ENCODE measurements at regions not wholly inside any gene's neighbourhood (a gene's known extent, or its start where the extent isn't known, plus 50 kb on each side); places are given as distances from the start of the nearest gene placed in this dataset.

DNA sequence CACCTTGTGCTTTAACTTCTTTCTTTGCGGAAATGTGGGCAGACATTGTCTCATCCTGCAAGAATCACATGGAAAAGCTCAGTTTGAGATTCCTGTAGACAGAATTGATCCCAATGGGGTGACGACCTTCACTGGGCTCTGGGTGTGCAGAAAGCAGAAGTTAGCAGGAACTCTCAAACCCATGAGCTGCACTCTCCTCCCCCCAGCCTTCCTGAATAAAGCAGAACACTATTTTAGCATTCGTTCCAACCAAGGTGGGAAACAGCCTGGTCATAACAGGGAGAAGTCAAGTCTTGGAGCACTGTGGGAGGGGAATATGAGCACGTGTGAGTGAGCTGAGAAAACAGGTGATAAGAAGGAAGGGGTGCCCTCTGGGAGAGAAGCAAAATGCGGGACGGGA, 87.4 kb upstream of the FER start:
- ChIA-PET POLR2A (no interaction called here), CTCF (no interaction called here), RAD21 (ENCODE audit: low non-redundant PET in 1 of 2, low total read pairs in 2 of 2, uncharacterized antibody in 2 of 2, unreplicated experiment in 2 of 2) (no interaction called here)
- H3K9ac ChIP-seq (ENCODE audit: low read length): no peak overlapping the region
- BruUV-seq (replicated peaks): no TSS peak
- no peak for ATAC-seq
- H3K9me2 ChIP-seq (ENCODE audit: insufficient read depth): no peaks in the 10 kb centered on the region
- no peaks in the 10 kb centered on the region for H3K36me3 ChIP-seq (ENCODE audit: control insufficient read depth in 1 of 2, insufficient read depth in 2 of 2, low read length in 2 of 2)
- H2AFZ ChIP-seq (ENCODE audit: low read depth, low read length, poor library complexity, severe bottlenecking): no peak overlapping the region
- intact Hi-C loops (cut with micrococcal nuclease): no loop called here
- TF ChIP-seq EZH2phosphoT487 (IDR thresholded peaks at IDR 0.05; ENCODE audit: borderline replicate concordance) (no peak), CEBPB (IDR thresholded peaks at IDR 0.05; ENCODE audit: low read depth) (no peak), ZNF274 (IDR thresholded peaks at IDR 0.05; ENCODE audit: low read depth, low read length) (no peak)
- TF ChIP-seq, protein P1, sequence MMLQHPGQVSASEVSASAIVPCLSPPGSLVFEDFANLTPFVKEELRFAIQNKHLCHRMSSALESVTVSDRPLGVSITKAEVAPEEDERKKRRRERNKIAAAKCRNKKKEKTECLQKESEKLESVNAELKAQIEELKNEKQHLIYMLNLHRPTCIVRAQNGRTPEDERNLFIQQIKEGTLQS (IDR thresholded peaks at IDR 0.05): no peak
- no peaks in the 10 kb centered on the region; a peak in 1 of 4 replicates for H3K4me1 ChIP-seq (ENCODE audit: control insufficient read depth in 1 of 2, insufficient read depth in 2 of 2, low read length in 2 of 2)
- no peaks in the 10 kb centered on the region for H3K79me2 ChIP-seq (ENCODE audit: insufficient read depth, low read length)
- no peaks in the 10 kb centered on the region for H4K20me1 ChIP-seq (ENCODE audit: insufficient read depth)
- H3K27ac ChIP-seq (ENCODE audit: low read depth, low read length): no peak overlapping the region
- no peak overlapping the region for H3K4me3 ChIP-seq (replicated peaks in 1 of 2; ENCODE audit: low read depth in 1 of 2, low read length in 2 of 2)
- DNase-seq (ENCODE audit: low read depth, low spot score): no peak
- H3K4me2 ChIP-seq (ENCODE audit: low read length): no peak overlapping the region
- no peaks in the 10 kb centered on the region for H3K27me3 ChIP-seq (ENCODE audit: insufficient read depth, low read length)
- H3K9me3 ChIP-seq (ENCODE audit: control insufficient read depth in 1 of 2, insufficient read depth in 1 of 2, low read depth in 1 of 2, low read length in 2 of 2): no peaks in the 10 kb centered on the region

DNA sequence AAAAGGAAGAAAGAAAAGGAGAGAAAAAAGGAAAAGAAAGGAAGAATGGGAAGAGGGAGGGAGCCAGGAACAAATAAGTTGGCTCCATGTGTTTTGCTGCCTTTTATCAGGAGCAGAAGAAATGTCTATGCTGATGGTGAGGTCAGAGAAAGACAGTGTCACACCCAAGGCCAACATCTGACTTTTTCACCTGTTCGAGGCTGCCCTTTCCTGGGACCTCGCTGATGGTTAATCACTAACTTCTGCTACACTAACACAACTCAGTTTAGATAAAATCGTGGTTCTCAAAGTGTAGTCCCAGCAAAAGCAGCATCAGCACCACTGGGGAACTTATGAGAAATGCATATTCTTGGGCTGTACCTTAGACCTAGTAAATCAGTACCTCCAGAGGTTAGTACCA, 88.2 kb upstream of the FER start:
- BruUV-seq (replicated peaks): no TSS peak
- H3K9ac ChIP-seq (ENCODE audit: low read length): no peak overlapping the region
- CTCF ChIA-PET: no interaction called here
- no peak overlapping the region for H3K4me3 ChIP-seq (replicated peaks in 1 of 2; ENCODE audit: low read depth in 1 of 2, low read length in 2 of 2)
- ATAC-seq (no peak), DNase-seq (ENCODE audit: low read depth, low spot score) (no peak)
- H3K9me3 ChIP-seq (ENCODE audit: control insufficient read depth in 1 of 2, insufficient read depth in 1 of 2, low read depth in 1 of 2, low read length in 2 of 2): no peaks in the 10 kb centered on the region
- RAD21 ChIA-PET (ENCODE audit: low non-redundant PET in 1 of 2, low total read pairs in 2 of 2, uncharacterized antibody in 2 of 2, unreplicated experiment in 2 of 2): no interaction called here
- POLR2A ChIA-PET: no interaction called here
- H2AFZ ChIP-seq (ENCODE audit: low read depth, low read length, poor library complexity, severe bottlenecking): no peak overlapping the region
- no peak for TF ChIP-seq ELF1 (IDR thresholded peaks at IDR 0.05; ENCODE audit: borderline replicate concordance, low read depth)
- TF ChIP-seq, protein P2, sequence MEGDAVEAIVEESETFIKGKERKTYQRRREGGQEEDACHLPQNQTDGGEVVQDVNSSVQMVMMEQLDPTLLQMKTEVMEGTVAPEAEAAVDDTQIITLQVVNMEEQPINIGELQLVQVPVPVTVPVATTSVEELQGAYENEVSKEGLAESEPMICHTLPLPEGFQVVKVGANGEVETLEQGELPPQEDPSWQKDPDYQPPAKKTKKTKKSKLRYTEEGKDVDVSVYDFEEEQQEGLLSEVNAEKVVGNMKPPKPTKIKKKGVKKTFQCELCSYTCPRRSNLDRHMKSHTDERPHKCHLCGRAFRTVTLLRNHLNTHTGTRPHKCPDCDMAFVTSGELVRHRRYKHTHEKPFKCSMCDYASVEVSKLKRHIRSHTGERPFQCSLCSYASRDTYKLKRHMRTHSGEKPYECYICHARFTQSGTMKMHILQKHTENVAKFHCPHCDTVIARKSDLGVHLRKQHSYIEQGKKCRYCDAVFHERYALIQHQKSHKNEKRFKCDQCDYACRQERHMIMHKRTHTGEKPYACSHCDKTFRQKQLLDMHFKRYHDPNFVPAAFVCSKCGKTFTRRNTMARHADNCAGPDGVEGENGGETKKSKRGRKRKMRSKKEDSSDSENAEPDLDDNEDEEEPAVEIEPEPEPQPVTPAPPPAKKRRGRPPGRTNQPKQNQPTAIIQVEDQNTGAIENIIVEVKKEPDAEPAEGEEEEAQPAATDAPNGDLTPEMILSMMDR (IDR thresholded peaks at IDR 0.05 in 2 of 3, conservative IDR thresholded peaks at IDR 0.05 in 1 of 3; ENCODE audit: borderline replicate concordance in 1 of 3, insufficient read depth in 1 of 3, low read depth in 2 of 3, low read length in 2 of 3): no peak
- TF ChIP-seq ZNF274 (IDR thresholded peaks at IDR 0.05; ENCODE audit: low read depth, low read length): no peak
- TF ChIP-seq, protein P1 (IDR thresholded peaks at IDR 0.05): no peak
- TF ChIP-seq EZH2 (IDR thresholded peaks at IDR 0.05): no peak
- TF ChIP-seq, protein P3, sequence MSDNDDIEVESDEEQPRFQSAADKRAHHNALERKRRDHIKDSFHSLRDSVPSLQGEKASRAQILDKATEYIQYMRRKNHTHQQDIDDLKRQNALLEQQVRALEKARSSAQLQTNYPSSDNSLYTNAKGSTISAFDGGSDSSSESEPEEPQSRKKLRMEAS (IDR thresholded peaks at IDR 0.05): no peak
- TF ChIP-seq EGR1 (IDR thresholded peaks at IDR 0.05; ENCODE audit: low read depth): no peak
- no peak for TF ChIP-seq JUND (IDR thresholded peaks at IDR 0.05)
- TF ChIP-seq CBX3 (IDR thresholded peaks at IDR 0.05; ENCODE audit: low read depth): no peak
- TF ChIP-seq, protein P4, sequence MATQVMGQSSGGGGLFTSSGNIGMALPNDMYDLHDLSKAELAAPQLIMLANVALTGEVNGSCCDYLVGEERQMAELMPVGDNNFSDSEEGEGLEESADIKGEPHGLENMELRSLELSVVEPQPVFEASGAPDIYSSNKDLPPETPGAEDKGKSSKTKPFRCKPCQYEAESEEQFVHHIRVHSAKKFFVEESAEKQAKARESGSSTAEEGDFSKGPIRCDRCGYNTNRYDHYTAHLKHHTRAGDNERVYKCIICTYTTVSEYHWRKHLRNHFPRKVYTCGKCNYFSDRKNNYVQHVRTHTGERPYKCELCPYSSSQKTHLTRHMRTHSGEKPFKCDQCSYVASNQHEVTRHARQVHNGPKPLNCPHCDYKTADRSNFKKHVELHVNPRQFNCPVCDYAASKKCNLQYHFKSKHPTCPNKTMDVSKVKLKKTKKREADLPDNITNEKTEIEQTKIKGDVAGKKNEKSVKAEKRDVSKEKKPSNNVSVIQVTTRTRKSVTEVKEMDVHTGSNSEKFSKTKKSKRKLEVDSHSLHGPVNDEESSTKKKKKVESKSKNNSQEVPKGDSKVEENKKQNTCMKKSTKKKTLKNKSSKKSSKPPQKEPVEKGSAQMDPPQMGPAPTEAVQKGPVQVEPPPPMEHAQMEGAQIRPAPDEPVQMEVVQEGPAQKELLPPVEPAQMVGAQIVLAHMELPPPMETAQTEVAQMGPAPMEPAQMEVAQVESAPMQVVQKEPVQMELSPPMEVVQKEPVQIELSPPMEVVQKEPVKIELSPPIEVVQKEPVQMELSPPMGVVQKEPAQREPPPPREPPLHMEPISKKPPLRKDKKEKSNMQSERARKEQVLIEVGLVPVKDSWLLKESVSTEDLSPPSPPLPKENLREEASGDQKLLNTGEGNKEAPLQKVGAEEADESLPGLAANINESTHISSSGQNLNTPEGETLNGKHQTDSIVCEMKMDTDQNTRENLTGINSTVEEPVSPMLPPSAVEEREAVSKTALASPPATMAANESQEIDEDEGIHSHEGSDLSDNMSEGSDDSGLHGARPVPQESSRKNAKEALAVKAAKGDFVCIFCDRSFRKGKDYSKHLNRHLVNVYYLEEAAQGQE (IDR thresholded peaks at IDR 0.05; ENCODE audit: low read depth): no peak
- no peak for TF ChIP-seq SRF (IDR thresholded peaks at IDR 0.05; ENCODE audit: low read depth)
- TF ChIP-seq CEBPB (IDR thresholded peaks at IDR 0.05; ENCODE audit: low read depth): no peak
- TF ChIP-seq POLR2AphosphoS5 (IDR thresholded peaks at IDR 0.05; ENCODE audit: low read depth, low read length): no peak
- TF ChIP-seq SP1 (IDR thresholded peaks at IDR 0.05; ENCODE audit: low read depth): no peak
- H3K9me2 ChIP-seq (ENCODE audit: insufficient read depth): no peaks in the 10 kb centered on the region
- intact Hi-C loops (cut with micrococcal nuclease): no loop called here
- H3K79me2 ChIP-seq (ENCODE audit: insufficient read depth, low read length): no peaks in the 10 kb centered on the region
- no peaks in the 10 kb centered on the region; a peak in 1 of 4 replicates for H3K4me1 ChIP-seq (ENCODE audit: control insufficient read depth in 1 of 2, insufficient read depth in 2 of 2, low read length in 2 of 2)
- no peaks in the 10 kb centered on the region for H4K20me1 ChIP-seq (ENCODE audit: insufficient read depth)
- H3K27ac ChIP-seq (ENCODE audit: low read depth, low read length): no peak overlapping the region
- no peak overlapping the region for H3K4me2 ChIP-seq (ENCODE audit: low read length)
- no peaks in the 10 kb centered on the region for H3K27me3 ChIP-seq (ENCODE audit: insufficient read depth, low read length)
- H3K36me3 ChIP-seq (ENCODE audit: control insufficient read depth in 1 of 2, insufficient read depth in 2 of 2, low read length in 2 of 2): no peaks in the 10 kb centered on the region
